Neural cell (in vitro differentiated cells): ENCODE measurements at regions not wholly inside any gene's neighbourhood (a gene's known extent, or its start where the extent isn't known, plus 50 kb on each side); places are given as distances from the start of the nearest gene placed in this dataset.

Source experiments
- H2AFZ ChIP-seq: fragments of 200-600, 300-800 bp; sonication (generic), shearing (Covaris generic); 2 replicates; pipeline ENCODE4 v1.6.0; 2014; ENCODE audit warnings: low read depth, mild to moderate bottlenecking, antibody characterized with exemption, low read length, moderate library complexity
- H3F3A ChIP-seq: fragments of 200-600 bp; shearing (Covaris generic); 2 replicates; pipeline ENCODE4 v1.6.1; 2016; ENCODE audit warnings: mild to moderate bottlenecking, moderate library complexity, mixed read lengths, antibody characterized with exemption, low read length; ENCODE audit not compliant: insufficient read depth, poor library complexity, severe bottlenecking
- H3K27ac ChIP-seq: fragments of 200-600, 300-800 bp; sonication (generic), shearing (Covaris generic); 2 replicates; pipeline ENCODE4 v1.5.1; 2014; ENCODE audit warnings: mild to moderate bottlenecking, low read length, moderate library complexity
- H3K27me3 ChIP-seq: fragments of 300-800, 200-600 bp; sonication (generic), shearing (Covaris generic); 2 replicates; pipeline ENCODE4 v1.6.0; 2014; ENCODE audit warnings: mild to moderate bottlenecking, low read depth, low read length, moderate library complexity; ENCODE audit not compliant: insufficient read depth
- H3K36me3 ChIP-seq: fragments of 300-800, 200-600 bp; sonication (generic), shearing (Covaris generic); 2 replicates; pipeline ENCODE4 v1.5.1; 2014; ENCODE audit warnings: mild to moderate bottlenecking, antibody characterized with exemption, low read length, moderate library complexity; ENCODE audit not compliant: insufficient read depth
- H3K4me2 ChIP-seq: fragments of 300-800, 200-600 bp; sonication (generic), shearing (Covaris generic); 2 replicates; pipeline ENCODE4 v1.6.0; 2014; ENCODE audit warnings: mild to moderate bottlenecking, low read length
- H3K4me3 ChIP-seq: fragments of 300-800, 200-600 bp; sonication (generic), shearing (Covaris generic); 2 replicates; pipeline ENCODE4 v1.5.1; 2014; ENCODE audit warnings: mild to moderate bottlenecking, low read length, moderate library complexity
- H3K79me2 ChIP-seq: fragments of 200-600 bp; shearing (Covaris generic); replicated peaks from 2 replicates; pipeline ENCODE4 v1.6.0; 2014; ENCODE audit warnings: mild to moderate bottlenecking, low read length, moderate library complexity; ENCODE audit not compliant: insufficient read depth
- H3K9ac ChIP-seq: fragments of 300-800, 200-600 bp; sonication (generic), shearing (Covaris generic); 2 replicates; pipeline ENCODE4 v1.6.1; 2016; ENCODE audit warnings: mild to moderate bottlenecking, low read length, mixed read lengths
- H3K9me2 ChIP-seq: fragments of 200-600 bp; shearing (Covaris generic); 2 replicates; pipeline ENCODE4 v1.6.1; 2016; ENCODE audit warnings: mild to moderate bottlenecking, low read length, mixed read lengths; ENCODE audit not compliant: insufficient read depth
- H3K9me3 ChIP-seq: fragments of 200-600, 300-800 bp; sonication (generic), shearing (Covaris generic); 2 replicates; pipeline ENCODE4 v1.6.1; 2016; ENCODE audit warnings: mild to moderate bottlenecking, mixed run types, low read length, moderate library complexity, mixed read lengths
- H4K20me1 ChIP-seq: fragments of 200-600 bp; shearing (Covaris generic); 2 replicates; pipeline ENCODE4 v1.6.1; 2016; ENCODE audit warnings: mild to moderate bottlenecking, mixed run types; ENCODE audit not compliant: insufficient read depth
- CTCF ChIP-seq: fragments of 450-650 bp; IDR thresholded peaks from 2 replicates; pipeline ENCODE4 v1.5.1; 2014; ENCODE audit warnings: antibody characterized with exemption, mild to moderate bottlenecking, moderate library complexity; ENCODE audit not compliant: poor library complexity, severe bottlenecking
- EP300 ChIP-seq: fragments of 450-650 bp; conservative IDR thresholded peaks from 2 replicates; pipeline ENCODE4 v1.6.1; 2014; ENCODE audit warnings: antibody characterized with exemption, mild to moderate bottlenecking, moderate library complexity; ENCODE audit not compliant: poor library complexity, severe bottlenecking
- POLR2AphosphoS5 ChIP-seq: IDR thresholded peaks from 2 replicates; pipeline ENCODE4 v1.6.1; 2012
- REST ChIP-seq: IDR thresholded peaks from 2 replicates; pipeline ENCODE4 v1.6.1; 2012; ENCODE audit warnings: borderline replicate concordance
- SMC3 ChIP-seq: fragments of 450-650 bp; conservative IDR thresholded peaks from 2 replicates; pipeline ENCODE4 v1.6.1; 2014; ENCODE audit warnings: antibody characterized with exemption, mild to moderate bottlenecking, moderate library complexity; ENCODE audit not compliant: poor library complexity

GRCh38 chr2:240363746-240364581 lies 71.5 kb upstream of the GPC1 start:
- Histone ChIP-seq H4K20me1 (no peaks in the 10 kb centered on the region), H3K27me3 (no peaks in the 10 kb centered on the region), H3K79me2 (no peaks in the 10 kb centered on the region), H2AFZ (no peak overlapping the region), H3K36me3 (no peaks in the 10 kb centered on the region), H3K9me2 (no peaks in the 10 kb centered on the region), H3K27ac (no peak overlapping the region), H3K4me2 (no peak overlapping the region), H3K4me3 (no peak overlapping the region), H3K9me3 (peaks cover 16% of the 10 kb centered on the region), H3K9ac (no peak overlapping the region), H3F3A (no peaks in the 10 kb centered on the region)
- TF ChIP-seq CTCF (no peak), EP300 (no peak), POLR2AphosphoS5 (no peak), REST (no peak), SMC3 (no peak)

GRCh38 chr2:240364582-240364960 lies 70.9 kb upstream of the GPC1 start:
- H3K4me3 ChIP-seq, result no peak overlapping the region

More at GRCh38 chr2:240364582-240364960, 70.9 kb upstream of the GPC1 start:
- Histone ChIP-seq H3K36me3 (no peaks in the 10 kb centered on the region), H2AFZ (no peak overlapping the region), H3K9ac (no peak overlapping the region), H3K27ac (no peak overlapping the region), H3K9me3 (peaks cover 16% of the 10 kb centered on the region), H3K27me3 (no peaks in the 10 kb centered on the region), H3K9me2 (no peaks in the 10 kb centered on the region), H3K79me2 (no peaks in the 10 kb centered on the region), H4K20me1 (no peaks in the 10 kb centered on the region), H3K4me2 (no peak overlapping the region), H3F3A (no peaks in the 10 kb centered on the region)
- TF ChIP-seq CTCF, result no peak
